HG03175 (cell line): ENCODE measurements at regions not wholly inside any gene's neighbourhood (a gene's known extent, or its start where the extent isn't known, plus 50 kb on each side); places are given as distances from the start of the nearest gene placed in this dataset.

ENCODE experiments used
- ATAC-seq: cut with Tn5 transposase; IDR thresholded peaks from one replicate; pipeline ENCODE4 v1.9.1; 2021; ENCODE audit warnings: mild to moderate bottlenecking, moderate library complexity; ENCODE audit not compliant: unreplicated experiment

GRCh38 chr3:147843331-147843730 lies 434.2 kb downstream of the ZIC1 start:
- ATAC-seq = no peak

- no peak for ATAC-seq
These were observed 437.1 kb downstream of the ZIC1 start for GRCh38 chr3:147846293-147846692.

- no peak for ATAC-seq
These were observed 437.8 kb downstream of the ZIC1 start for GRCh38 chr3:147846854-147847478.

- ATAC-seq = no peak
These were observed 441.9 kb downstream of the ZIC1 start for GRCh38 chr3:147851062-147851461.

GRCh38 chr3:147854542-147854941 lies 445.4 kb downstream of the ZIC1 start:
- ATAC-seq = no peak

GRCh38 chr3:147864754-147865354 lies 455.7 kb downstream of the ZIC1 start:
- ATAC-seq = no peak

GRCh38 chr3:147866561-147866960 lies 457.4 kb downstream of the ZIC1 start:
- ATAC-seq = no peak

GRCh38 chr3:147872568-147872967 lies 463.4 kb downstream of the ZIC1 start:
- no peak for ATAC-seq

- no peak for ATAC-seq
These were observed 466.3 kb downstream of the ZIC1 start for GRCh38 chr3:147875498-147875897.

GRCh38 chr3:147881933-147882332 lies 472.8 kb downstream of the ZIC1 start:
- no peak for ATAC-seq

GRCh38 chr3:147886879-147887278 lies 477.7 kb downstream of the ZIC1 start:
- no peak for ATAC-seq

- ATAC-seq = no peak
These were observed 478.6 kb downstream of the ZIC1 start for GRCh38 chr3:147887797-147888196.

GRCh38 chr3:147890114-147890513 lies 480.9 kb downstream of the ZIC1 start:
- ATAC-seq = peak; percentile 85

GRCh38 chr3:147895509-147895908 lies 486.3 kb downstream of the ZIC1 start:
- no peak for ATAC-seq

GRCh38 chr3:147900851-147901250 lies 491.7 kb downstream of the ZIC1 start:
- no peak for ATAC-seq

- no peak for ATAC-seq
These were observed 493.9 kb downstream of the ZIC1 start for GRCh38 chr3:147903026-147903425.

- ATAC-seq = no peak
These were observed 495.3 kb downstream of the ZIC1 start for GRCh38 chr3:147904421-147904820.

GRCh38 chr3:147906285-147906684 lies 497.1 kb downstream of the ZIC1 start:
- ATAC-seq = no peak

- no peak for ATAC-seq
These were observed 505.4 kb downstream of the ZIC1 start for GRCh38 chr3:147914532-147914931.

GRCh38 chr3:147915057-147915456 lies 505.9 kb downstream of the ZIC1 start:
- no peak for ATAC-seq

GRCh38 chr3:147919496-147919895 lies 510.3 kb downstream of the ZIC1 start:
- no peak for ATAC-seq

GRCh38 chr3:147921051-147921450 lies 511.9 kb downstream of the ZIC1 start:
- no peak for ATAC-seq

- no peak for ATAC-seq
These were observed 515.6 kb downstream of the ZIC1 start for GRCh38 chr3:147924755-147925154.
